GM18507 (cell line): ENCODE measurements at regions not wholly inside any gene's neighbourhood (a gene's known extent, or its start where the extent isn't known, plus 50 kb on each side); places are given as distances from the start of the nearest gene placed in this dataset.

Experiments used
- DNase-seq: peaks from one replicate; pipeline ENCODE4 v3.0.0; 2011; ENCODE audit warnings: low read depth; ENCODE audit not compliant: insufficient read length; ENCODE audit errors: extremely low spot score
- FAIRE-seq: peaks from 2 replicates; lab custom pipeline; 2011; peaks lifted over from hg19 to GRCh38; lab: Jason Lieb, UNC

DNA sequence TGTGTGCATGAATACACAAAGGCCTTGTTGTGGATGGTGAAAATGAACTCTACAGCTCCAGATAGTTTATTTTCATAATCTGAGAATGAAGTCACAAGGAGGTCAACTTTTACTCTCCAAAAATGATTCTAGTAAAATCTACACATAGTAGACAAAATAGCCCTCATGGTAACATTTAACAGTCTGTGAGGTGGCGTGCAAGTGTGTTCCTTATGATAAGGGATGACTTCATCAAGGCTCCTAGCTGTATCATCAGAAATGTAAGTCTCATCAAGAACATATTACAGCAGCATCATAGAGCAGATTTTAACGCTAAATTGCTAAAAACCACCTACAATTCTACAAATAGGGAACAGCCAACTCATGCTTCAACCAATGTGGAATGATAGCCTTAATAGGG lies 72.3 kb upstream of the RIOK3 start:
- FAIRE-seq: no peak
- DNase-seq: no peak

DNA sequence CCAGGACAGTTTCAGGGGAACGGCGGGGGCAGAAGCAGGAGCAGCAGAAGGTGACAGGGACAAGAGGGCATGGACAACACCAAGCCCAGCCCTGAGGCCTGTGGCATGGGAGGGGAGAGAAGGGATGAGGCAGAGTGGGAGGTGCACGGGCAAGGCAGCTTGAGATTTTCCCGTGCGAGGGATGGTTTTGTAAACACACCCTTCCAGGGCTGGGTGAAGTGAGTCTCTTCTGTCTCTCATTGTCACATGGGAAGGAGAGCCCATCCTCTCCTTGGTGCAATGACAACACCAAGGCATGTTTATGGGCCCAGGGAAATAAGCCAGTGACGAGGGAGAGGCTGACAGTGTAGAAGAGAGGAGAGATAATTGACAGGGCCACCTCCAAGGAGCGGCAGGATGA lies 69.6 kb upstream of the RIOK3 start:
- DNase-seq (no peak), FAIRE-seq (no peak)

DNA sequence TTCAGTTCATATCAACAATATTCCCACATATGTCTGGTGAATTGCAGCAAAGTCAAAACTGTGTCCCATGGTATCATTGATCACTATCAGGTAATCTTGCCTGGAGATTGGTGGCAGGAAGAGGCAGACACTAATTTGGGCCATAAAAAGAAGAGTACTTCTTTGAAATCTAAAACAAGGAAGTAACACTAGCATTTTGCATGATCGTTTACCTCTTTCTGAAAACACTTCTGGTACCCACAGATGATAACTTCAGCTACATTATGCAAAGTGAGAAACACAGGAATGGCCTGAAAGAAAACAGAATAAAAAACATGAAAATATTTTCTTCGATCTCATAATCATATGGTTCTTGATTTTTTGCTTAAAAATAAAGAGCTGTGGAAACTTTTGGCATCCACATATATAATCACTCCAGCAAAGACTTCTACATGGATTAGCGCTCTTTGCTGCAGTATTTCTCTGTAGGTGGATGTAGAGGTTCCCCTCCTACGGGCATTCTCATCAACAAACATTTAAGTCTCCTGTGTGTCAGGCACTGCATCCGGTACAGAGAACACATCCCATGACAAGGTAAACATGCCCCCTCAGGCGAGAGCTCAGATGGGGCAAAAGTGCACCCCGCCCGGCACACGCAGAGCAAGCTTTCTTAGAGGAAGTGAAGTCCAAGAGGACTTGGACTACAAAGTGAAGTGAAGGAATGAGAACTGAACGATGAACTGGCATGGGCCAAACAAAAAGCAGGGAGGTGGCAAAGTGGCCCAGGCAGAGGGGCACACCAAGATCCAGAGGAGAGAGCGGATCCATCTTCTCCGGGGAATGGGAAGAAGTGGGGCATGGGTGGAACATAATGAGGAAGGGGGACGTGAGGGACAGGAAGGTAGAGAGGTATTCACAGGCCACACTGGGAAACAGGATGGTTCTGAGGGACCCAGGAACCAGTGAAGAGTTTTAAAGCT lies 68.0 kb upstream of the RIOK3 start:
- DNase-seq (no peak), FAIRE-seq (peak; percentile 15)

DNA sequence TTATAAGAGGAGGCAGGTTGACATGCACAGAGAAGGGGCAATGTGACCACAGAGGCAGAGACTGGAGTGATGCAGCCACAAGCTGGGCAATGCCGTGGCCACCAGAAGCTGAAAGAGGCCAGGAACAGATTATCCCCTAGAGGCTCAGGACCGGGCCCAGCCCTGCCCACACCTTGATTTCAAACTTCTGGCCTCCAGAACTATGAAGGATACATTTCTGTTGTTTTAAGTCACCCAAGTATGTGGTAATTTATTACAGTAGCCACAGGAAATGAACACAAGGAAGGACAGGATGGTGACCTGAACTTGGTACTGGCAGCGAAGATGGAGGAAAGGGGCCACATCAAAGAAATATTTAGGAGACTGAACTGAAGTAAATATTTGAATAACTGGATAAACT lies 66.8 kb upstream of the RIOK3 start:
- FAIRE-seq (no peak), DNase-seq (no peak)

DNA sequence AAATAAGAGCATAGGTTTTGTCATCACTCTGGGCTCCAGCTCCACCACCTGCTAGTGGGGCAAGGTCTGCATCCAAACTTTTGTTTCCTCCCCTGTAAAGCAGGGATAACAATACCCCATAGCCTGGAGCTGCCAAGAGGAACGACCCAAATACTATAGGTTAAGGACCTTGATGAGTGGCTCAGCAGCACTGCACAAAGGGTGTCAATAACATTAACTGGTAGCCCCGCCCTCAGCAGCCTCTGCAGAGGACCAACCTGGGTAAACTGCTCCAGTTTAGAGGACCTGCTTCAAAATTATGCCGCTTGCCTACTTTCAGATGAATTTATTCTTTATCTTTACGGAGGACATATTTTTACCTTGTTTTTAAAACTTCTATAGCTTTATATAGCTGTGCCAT lies 65.8 kb upstream of the RIOK3 start:
- DNase-seq: no peak
- FAIRE-seq: no peak

DNA sequence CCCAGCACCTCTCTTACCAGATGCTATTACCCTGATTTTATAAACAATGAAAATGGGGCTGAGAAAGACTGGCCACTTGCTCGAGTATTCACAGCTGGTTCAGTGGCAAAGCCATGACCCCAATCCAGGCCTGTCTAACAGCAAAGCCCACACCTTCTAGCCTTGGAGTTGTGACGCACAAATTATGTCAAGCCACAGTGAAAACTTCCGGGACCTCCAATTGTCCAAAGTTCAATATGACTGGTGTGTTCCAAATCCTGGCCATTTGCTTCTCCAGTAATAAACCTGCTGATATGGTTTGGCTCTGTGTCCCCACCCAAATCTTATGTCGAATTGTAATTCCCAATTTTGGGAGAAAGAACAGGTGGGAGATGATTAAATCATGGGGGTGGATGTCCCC lies 64.7 kb upstream of the RIOK3 start:
- FAIRE-seq: no peak
- DNase-seq: no peak

DNA sequence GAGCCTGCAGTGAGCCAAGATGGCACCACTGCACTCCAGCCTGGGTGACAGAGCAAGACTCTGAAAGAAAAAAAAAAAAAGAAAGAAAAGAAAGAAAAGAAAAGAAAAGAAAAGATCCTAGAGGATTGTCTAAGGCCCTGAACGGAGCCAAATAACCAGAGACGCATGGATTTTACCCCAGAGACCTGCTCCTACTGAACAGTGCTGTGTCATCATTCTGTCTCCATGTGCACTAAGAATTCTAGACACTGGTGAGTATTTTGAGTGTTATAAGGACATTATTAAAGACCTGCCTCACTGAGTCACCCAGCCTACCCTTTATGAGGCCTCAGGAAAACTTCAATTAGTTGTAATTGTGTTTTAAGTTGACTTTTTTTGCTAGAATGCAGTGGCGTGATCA lies 61.9 kb upstream of the RIOK3 start:
- FAIRE-seq (no peak), DNase-seq (no peak)

DNA sequence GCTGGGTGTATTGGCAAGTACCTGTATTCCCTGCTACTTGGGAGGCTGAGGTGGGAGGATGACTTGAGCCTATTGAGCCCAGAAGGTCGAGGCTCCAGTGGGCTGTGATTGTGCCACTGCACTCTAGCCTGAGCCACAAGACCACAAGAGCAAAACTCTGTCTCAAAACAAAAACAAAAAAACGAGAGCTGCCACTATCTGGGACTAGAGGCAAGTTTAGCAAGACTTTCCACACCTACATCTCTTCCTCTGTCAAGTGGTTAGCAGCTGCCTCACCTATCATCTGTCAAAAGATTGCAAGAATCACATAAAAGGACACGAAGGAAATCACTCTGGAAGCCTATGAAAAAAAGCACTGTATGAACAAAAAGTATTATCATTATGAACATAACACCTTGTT lies 55.2 kb upstream of the RIOK3 start:
- FAIRE-seq (no peak), DNase-seq (no peak)

DNA sequence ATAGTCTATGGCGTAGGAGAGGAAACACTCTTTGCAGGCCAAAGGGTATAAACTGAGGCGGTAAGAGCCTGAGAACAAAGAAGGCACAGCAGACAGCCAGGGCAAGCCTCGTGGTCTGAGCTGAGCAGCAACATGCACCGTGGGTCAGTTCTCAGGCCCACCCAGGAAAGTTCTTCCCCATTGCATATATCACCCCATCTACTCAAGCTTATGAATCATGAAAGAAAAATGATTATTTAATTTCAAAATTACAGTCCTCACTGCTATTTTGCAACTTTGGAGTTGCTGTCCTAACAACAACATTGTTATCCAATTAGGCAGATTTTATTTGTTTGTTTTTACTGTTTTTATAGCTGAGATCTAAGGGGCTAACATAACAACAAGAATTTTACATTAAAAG lies 54.7 kb upstream of the RIOK3 start:
- DNase-seq: no peak

DNA sequence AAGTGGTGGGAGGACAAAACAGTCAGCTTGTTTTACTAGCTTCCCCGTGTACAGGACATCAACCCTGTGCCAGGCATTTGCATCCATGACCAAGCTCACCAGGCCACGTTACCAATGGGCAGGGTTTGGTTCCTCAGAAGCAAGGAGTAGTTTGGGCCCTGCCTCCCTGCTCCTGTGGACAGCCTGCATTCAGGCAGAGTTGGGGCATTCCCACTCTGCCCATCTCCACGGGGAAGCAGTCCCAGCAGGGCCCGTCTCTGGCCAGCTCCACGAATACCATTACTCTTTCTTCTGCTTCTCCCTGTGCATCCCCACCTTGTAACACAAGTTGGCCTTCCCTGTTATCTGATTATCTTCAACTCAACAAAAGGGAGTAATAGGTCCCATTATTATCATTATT lies 54.0 kb upstream of the RIOK3 start:
- DNase-seq: no peak

More for the DNA sequence above, 54.7 kb upstream of the RIOK3 start:
- no peak for FAIRE-seq

DNA sequence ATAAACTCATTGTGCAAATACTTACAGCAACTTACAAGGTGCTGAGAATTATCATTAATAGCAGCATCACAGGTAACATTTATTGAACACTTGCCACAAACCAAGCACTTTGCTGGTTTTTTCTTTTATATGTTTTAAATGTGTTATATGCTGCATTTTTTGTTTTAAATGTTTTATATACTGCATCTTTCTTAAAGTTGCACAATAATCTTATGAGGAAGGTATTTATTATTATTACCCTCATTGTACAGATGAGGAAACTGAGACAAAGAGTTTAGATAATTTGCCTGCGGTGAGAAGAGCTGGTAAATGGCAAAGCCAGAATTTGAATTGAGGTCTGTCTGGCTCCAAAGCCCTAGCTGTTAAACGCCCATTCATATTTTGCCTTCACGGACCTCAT lies 52.2 kb upstream of the RIOK3 start:
- FAIRE-seq (no peak), DNase-seq (no peak)

More for the DNA sequence above, 54.0 kb upstream of the RIOK3 start:
- no peak for FAIRE-seq

DNA sequence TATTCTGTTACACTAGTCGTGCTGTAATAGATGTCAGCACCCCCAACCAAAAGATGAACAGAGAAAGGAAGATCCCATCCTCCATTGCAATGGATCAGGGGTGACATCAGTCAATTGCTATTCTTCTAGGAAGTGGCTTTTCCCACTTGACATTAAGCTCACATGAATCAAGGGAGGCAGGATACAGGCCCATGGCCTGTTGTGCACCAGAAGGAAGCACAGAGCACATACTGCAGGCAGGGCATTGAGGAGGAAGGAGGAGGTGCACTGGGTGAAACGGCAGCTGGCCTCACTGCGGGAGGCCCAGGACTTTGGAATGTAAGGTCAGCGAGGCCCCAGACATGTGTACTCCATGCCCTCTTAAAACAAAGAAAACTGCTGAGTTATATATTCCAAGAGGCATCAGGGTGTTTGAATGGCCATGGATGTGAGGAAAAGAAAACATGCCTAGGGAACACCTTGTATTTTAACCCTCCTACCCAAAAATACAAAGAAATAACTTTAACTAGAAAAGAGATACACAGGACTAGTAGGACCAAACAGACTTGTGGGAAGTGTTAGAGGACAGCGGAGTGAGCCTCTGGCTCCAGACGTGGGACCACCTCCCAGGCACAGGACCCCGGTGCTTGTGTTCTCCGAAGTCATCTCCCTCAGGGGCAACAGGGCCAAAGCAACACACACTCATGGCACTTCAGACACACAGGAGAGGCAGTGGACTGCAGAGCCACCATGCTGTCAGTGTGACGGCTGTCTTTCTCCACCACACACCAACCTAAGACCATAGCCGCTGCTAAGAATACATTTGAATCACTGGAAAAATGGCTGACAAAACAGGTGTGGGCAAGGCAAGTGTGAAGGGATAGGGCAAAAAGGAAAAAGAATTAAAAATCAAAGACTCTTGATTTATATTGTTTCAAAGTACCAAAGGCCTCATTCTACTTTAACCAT lies 51.4 kb upstream of the RIOK3 start:
- FAIRE-seq (no peak), DNase-seq (no peak)
